ENCODE measurements at regions not wholly inside any gene's neighbourhood (a gene's known extent, or its start where the extent isn't known, plus 50 kb on each side); places are given as distances from the start of the nearest gene placed in this dataset.

DNA sequence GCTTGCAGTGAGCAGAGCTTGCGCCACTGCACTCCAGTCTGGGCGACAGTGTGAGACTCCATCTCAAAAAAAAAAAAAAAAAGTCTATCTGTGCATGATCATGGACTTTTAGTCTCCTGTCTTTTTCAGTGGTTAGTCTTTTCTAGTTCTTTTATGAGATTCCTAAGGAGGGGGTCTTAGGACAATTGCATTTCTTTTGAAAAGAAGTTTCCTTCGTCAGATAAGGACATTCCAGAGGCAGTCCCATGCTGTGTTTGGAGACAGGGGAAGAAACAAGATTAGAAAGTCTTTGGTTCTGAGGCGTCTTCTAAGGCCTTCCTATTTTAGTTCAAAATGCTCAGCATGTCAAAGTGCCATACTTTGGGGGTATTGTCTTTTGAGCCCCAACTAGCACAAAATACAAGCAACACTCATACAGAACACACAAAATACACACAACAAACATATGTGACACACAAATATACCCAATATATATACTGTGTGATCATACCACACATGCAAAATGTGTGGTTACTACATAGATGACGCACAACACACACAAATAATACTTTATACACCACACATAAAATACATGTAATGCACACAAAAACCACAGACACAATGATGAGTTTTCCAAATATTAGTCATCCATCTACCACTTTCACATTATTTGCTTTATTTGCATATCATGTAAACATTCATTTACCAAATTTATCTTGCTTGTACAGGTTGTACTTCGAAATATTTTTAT lies 394.5 kb downstream of the SPATA31D1 start:
- TF ChIP-seq EZH2 (IDR thresholded peaks at IDR 0.05; ENCODE audit: borderline replicate concordance, low read depth, low read length, poor library complexity, severe bottlenecking) = no peak
- TF ChIP-seq, protein P1, sequence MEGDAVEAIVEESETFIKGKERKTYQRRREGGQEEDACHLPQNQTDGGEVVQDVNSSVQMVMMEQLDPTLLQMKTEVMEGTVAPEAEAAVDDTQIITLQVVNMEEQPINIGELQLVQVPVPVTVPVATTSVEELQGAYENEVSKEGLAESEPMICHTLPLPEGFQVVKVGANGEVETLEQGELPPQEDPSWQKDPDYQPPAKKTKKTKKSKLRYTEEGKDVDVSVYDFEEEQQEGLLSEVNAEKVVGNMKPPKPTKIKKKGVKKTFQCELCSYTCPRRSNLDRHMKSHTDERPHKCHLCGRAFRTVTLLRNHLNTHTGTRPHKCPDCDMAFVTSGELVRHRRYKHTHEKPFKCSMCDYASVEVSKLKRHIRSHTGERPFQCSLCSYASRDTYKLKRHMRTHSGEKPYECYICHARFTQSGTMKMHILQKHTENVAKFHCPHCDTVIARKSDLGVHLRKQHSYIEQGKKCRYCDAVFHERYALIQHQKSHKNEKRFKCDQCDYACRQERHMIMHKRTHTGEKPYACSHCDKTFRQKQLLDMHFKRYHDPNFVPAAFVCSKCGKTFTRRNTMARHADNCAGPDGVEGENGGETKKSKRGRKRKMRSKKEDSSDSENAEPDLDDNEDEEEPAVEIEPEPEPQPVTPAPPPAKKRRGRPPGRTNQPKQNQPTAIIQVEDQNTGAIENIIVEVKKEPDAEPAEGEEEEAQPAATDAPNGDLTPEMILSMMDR (conservative IDR thresholded peaks at IDR 0.05; ENCODE audit: low read depth, low read length) = no peak

Measured in A673 (cell line).